HG03039 (cell line): ENCODE measurements at regions not wholly inside any gene's neighbourhood (a gene's known extent, or its start where the extent isn't known, plus 50 kb on each side); places are given as distances from the start of the nearest gene placed in this dataset.

Source experiments
- ATAC-seq: cut with Tn5 transposase; IDR thresholded peaks from one replicate; pipeline ENCODE4 v1.9.1; 2021; ENCODE audit warnings: mild to moderate bottlenecking, moderate library complexity; ENCODE audit not compliant: unreplicated experiment

DNA sequence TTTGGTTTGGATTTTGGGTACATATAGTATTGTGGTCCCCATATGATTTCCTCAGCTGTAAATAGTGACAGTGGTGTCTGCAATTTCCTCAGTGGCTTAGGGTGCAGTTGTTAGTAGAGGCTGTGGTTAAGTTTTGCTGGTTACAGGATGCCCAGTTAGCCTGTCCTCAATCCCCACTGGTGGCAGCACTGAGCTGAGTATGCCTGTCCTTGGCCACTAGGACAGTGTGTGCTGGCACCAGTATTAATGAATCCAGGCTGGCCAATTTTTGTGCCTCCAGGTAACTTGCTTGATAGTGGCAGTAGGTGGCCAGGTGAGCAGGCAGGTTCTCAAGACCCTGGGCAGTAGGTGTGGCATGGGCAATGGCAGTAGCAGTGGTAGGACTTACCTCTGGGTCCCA lies 973.1 kb downstream of the TMEM182 start:
- ATAC-seq = no peak

DNA sequence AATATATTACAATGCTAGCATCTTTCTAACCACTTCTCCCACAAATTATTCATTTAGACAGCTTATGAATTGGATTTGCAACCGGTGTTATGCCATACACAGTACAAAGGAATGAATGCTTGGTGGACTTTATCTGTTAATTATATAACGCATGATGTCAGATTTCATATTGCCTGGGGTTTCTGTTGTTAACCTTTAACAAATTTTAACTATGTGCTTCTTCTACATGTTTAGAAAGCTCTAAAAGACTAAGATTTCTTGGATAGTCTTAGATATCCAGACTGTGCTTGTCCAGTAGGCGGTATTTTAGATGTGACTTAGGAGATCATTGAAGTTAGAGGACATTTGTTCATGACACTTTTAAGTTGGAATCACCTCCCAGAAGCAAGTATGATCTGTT lies 976.3 kb downstream of the TMEM182 start:
- no peak for ATAC-seq

- no peak for ATAC-seq
Measured at GRCh38 chr2:103738606-103739005, 976.8 kb downstream of the TMEM182 start.

- ATAC-seq = no peak
Measured at GRCh38 chr2:103739186-103739585, 977.4 kb downstream of the TMEM182 start.

DNA sequence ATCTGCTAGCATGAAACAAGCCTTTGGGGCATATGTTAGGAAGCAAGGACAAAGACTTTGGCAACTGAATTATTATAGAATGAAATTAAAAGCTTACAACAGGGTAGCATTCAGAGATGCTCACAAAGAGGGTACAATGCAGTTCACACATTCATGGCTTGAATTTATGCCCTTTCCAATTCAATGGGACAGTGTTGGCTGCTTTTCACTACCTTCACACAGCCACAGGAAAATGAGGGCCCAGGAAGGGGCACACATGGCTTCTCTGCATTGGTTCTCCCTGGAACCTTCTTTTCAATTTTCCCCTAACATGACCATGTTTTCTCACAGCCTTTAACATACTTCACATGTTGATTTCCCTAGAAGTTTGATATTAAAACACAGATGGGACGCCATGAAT lies 978.1 kb downstream of the TMEM182 start:
- ATAC-seq = no peak

- ATAC-seq = no peak
Measured at GRCh38 chr2:103740631-103741030, 978.8 kb downstream of the TMEM182 start.

DNA sequence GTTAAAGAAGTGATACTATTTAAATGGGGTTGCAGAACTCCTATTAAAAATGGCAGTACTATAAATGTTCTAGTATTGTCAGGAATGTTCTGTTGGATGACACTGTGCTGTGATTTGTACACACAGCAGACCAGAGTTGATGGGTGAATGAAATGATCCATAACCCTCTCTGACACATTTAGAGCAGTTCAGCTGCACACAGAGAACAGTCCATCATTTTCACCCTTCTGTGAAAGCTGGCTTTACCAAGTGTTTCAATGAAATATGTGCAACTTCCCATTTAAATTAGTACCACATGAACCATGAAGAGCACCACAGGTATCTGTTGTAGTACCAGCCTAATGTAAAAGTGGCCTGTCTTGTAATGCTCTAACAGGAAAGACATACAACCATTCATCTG lies 981.4 kb downstream of the TMEM182 start:
- ATAC-seq = no peak

DNA sequence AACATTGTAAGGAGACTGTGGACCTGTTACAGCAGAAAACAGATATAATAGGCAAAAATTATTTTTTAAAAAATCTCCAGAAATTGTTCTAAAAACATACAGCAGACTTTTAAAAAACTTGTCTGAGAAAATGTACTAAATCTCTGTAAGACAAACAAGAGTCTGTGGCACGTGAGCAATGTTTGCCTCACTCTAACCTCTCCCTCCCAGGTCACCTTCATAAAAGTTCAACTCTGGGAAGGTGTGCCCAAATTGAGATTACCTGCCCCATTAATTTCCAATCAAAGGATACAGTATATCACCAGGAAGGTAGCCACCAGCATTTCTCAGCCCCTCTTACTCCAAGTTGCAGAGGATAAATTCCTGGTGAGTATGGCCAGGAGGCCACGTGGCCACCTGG lies 992.7 kb downstream of the TMEM182 start:
- no peak for ATAC-seq

DNA sequence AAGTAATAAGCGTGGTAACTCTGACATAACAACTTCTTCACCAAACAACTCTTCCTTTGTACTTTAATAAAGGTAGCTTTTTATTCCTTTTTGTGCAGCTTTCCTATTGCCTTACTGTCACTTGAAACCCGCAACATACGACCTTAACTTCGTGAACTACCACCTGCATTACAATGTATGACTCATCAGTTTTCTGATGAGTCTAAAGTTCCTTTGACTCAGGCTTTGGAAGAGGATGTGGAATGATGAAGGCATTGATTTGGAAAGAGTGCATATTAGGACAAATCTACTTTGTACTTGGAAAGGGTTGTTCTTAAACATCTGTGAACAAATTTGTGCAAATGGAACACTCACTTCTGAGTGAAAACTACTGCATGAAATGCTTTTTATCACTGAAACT lies 1012.1 kb downstream of the TMEM182 start:
- no peak for ATAC-seq

DNA sequence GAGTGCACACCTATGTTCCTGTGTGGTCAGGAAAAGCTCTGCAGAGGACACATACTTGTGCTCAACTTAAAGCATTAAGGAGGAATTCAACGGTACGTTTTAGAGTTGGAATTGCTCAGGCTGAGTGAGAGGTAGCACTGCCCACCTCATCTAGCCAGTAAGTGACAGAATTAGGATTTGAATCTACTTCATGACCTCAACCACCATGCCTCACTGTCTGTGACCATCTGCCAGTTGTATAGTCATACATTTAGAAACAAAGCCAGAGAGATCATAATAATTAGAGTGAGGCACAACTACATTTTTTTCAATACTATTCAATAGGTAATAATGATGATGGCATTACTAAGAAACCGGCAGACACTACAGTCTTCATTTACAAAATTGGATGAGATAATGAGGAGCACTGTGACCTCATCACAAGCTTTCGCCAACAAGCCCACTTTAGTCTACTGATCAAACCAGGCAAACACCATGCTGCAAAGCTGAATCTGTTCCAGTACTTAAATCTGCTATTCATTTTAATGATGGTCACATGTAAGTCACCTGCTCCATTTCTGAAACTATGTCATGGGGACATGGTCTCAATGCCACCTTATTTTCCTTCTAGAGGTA lies 1018.4 kb downstream of the TMEM182 start:
- ATAC-seq = no peak

- no peak for ATAC-seq
Measured at GRCh38 chr2:103781313-103781712, 1019.5 kb downstream of the TMEM182 start.

GRCh38 chr2:103784261-103784660 lies 1022.4 kb downstream of the TMEM182 start:
- no peak for ATAC-seq

DNA sequence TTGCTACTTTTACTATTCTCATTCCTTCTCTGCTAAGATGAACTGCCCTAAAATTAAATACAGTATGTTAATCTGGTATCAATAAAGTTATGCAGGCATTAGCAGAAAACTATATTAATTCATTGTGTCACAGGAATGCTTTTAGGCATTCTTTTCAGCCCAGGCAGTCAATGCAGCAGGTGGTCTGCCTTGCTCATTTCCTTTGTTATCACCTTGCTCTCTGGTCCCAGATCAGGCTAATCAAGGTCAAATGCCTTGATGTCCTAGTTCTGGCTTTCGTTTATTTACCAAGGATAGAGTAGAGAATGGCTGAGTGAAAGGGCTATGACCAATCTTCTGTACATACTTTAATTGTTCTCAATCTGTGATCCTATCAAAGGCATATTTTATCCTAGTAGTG lies 1023.6 kb downstream of the TMEM182 start:
- ATAC-seq = no peak

DNA sequence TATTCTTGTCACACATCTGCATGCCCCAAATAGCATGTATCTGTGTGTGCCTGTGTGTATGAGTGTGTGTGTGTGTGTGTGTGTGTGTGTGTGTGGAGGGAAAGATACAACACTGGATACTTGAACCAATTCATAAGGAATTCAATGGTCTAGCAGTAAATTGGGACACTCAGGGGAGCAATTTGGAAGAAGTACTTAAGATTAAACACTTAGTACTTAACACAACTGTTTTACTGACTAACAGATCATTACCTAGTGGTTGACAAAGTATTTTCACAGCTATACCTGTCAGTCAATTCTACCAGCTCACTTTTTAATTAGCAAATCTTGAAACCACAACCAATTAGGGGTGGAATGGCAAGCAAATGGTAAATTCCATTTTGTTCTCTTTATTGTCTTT lies 1024.1 kb downstream of the TMEM182 start:
- no peak for ATAC-seq

- no peak for ATAC-seq
Measured at GRCh38 chr2:103788389-103788788, 1026.6 kb downstream of the TMEM182 start.

DNA sequence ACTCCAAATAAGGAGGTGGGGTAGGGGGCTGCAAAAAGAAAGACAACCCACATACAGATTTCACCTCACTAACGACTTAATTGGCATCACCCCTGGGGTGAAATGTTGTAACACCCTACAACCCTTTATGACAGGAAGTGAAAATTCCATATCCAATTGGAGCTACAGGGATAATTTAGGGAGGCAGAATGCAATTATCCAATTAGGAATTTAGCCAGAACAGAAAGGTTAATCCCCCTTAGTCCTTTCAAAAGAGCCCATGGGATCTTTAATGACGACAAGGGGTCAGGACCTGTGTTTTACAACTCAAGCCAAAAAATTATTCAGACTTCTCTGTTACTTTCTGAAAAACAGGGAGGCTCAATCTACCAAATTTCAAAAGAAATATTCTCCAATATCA lies 1027.1 kb downstream of the TMEM182 start:
- ATAC-seq = no peak

DNA sequence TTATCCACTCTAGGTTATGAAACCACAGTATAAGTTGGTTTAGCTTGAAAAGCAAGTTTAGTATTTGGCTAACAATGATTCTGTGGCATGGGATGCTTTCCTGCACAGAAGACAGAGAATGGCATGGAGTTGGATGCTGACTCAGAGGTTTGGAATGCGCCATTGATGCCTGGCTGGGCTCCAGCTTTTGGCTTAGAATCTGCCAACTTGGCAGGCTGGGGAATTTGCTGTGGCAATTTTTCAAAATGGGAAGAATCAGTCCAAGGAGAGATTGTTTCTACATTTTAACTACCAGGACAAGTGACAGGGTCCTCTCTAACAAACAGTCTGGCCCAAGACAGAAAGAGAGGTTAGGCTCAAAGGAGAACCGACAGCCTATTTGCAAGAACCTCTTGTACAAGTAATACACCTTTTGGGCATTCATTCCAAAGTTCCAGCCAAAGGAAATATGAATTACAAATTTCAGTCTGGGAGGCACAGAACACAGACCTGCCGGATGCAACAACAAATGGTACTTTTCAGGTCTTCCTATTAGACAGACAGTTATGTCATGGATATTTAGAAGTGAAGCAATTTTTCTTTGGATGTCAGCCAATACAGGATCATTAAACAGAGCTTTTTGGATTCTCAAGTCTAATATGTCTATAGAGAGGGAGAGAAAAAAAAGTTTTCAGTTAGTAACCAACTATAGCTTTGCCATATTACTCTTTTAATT lies 1027.7 kb downstream of the TMEM182 start:
- ATAC-seq = no peak

GRCh38 chr2:103792042-103792441 lies 1030.2 kb downstream of the TMEM182 start:
- no peak for ATAC-seq

- ATAC-seq = no peak
Measured at GRCh38 chr2:103798291-103798690, 1036.5 kb downstream of the TMEM182 start.

DNA sequence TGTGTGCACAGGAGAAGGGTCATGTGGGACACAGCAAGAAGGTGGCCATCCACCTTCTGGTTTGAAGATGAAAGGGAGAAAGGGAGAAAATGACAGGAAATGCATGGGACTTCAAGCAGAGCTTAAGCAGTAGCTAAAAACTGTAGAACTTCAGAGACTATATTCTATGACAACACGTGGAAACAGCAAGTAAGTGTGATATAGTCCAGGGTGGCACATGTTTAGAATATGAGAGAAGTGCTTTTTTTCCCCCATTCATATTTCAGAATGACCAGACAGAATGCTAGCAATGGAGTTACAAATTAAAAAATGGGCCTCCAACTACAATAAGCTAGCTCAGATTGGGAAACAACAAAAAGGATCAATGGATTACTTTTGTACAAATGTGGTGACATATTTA lies 1042.2 kb downstream of the TMEM182 start:
- no peak for ATAC-seq

DNA sequence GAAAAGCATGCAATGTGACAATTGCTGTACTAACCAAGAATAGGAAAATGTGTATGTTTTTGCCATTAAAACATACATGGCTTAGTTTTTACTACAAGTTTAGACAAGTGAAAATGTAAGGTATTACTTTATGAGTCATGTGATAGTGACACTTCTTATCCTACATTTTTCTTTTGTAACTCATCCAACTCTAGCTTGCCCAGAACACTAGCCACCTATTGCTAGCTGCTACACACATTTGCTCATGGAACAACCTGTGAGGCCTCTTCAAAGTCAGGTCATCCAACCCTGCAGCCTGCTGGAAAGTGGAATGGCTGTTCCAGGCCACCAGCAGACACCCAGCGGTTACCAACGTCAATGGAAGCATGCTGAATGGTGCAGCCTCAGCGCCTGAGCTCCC lies 1043.9 kb downstream of the TMEM182 start:
- ATAC-seq = no peak

GRCh38 chr2:103808814-103809213 lies 1045.1 kb upstream of the POU3F3 start:
- no peak for ATAC-seq

GRCh38 chr2:103809415-103809814 lies 1044.5 kb upstream of the POU3F3 start:
- ATAC-seq = no peak
